IPS-NIHi11 (cell line): ENCODE measurements at regions not wholly inside any gene's neighbourhood (a gene's known extent, or its start where the extent isn't known, plus 50 kb on each side); places are given as distances from the start of the nearest gene placed in this dataset.
A peak's percentile ranks its signal among the peaks of the same experiment; 100 is the strongest.

Experiments used
- DNase-seq: peaks from one replicate; pipeline ENCODE4 v3.0.0; 2012; ENCODE audit warnings: mixed read lengths, low spot score

- no peak for DNase-seq
Measured at GRCh38 chrX:39739585-39739984, 358.2 kb downstream of the BCOR start.

GRCh38 chrX:39740078-39740477, 357.7 kb downstream of the BCOR start:
- DNase-seq, result no peak

GRCh38 chrX:39741904-39742303, 355.9 kb downstream of the BCOR start:
- no peak for DNase-seq

- DNase-seq, result no peak
Measured at GRCh38 chrX:39745818-39746217, 351.9 kb downstream of the BCOR start.

- DNase-seq, result no peak
Measured at GRCh38 chrX:39749135-39749534, 348.6 kb downstream of the BCOR start.

GRCh38 chrX:39749728-39750127, 348.0 kb downstream of the BCOR start:
- DNase-seq, result peak; percentile 42

- no peak for DNase-seq
Measured at GRCh38 chrX:39750256-39750790, 347.4 kb downstream of the BCOR start.

- DNase-seq, result no peak
Measured at GRCh38 chrX:39750848-39751247, 346.9 kb downstream of the BCOR start.

- no peak for DNase-seq
Measured at GRCh38 chrX:39752815-39753214, 344.9 kb downstream of the BCOR start.

- no peak for DNase-seq
Measured at GRCh38 chrX:39753293-39753996, 344.3 kb downstream of the BCOR start.

- peak; percentile 35 for DNase-seq
Measured at GRCh38 chrX:39755143-39756032, 342.4 kb downstream of the BCOR start.

- no peak for DNase-seq
Measured at GRCh38 chrX:39756086-39756883, 341.5 kb downstream of the BCOR start.

- no peak for DNase-seq
Measured at GRCh38 chrX:39757971-39758370, 339.8 kb downstream of the BCOR start.

- no peak for DNase-seq
Measured at GRCh38 chrX:39758791-39759525, 338.8 kb downstream of the BCOR start.

GRCh38 chrX:39759526-39760224, 338.1 kb downstream of the BCOR start:
- peak; percentile 25 for DNase-seq

- no peak for DNase-seq
Measured at GRCh38 chrX:39760930-39761329, 336.8 kb downstream of the BCOR start.

GRCh38 chrX:39762266-39762841, 335.4 kb downstream of the BCOR start:
- no peak for DNase-seq

GRCh38 chrX:39764441-39764914, 333.3 kb downstream of the BCOR start:
- DNase-seq, result no peak

GRCh38 chrX:39765327-39765726, 332.4 kb downstream of the BCOR start:
- no peak for DNase-seq

- DNase-seq, result no peak
Measured at GRCh38 chrX:39766085-39766726, 331.6 kb downstream of the BCOR start.
